COR-L47 (cell line): ENCODE measurements at regions not wholly inside any gene's neighbourhood (a gene's known extent, or its start where the extent isn't known, plus 50 kb on each side); places are given as distances from the start of the nearest gene placed in this dataset.

Experiments
- DNase-seq: peaks from one replicate; lab custom pipeline; 2025; lab: John Stamatoyannopoulos, UW

GRCh38 chr11:112513417-112513816, 252.8 kb upstream of the PLET1 start:
- no peak for DNase-seq

GRCh38 chr11:112514011-112514740, 253.5 kb upstream of the PLET1 start:
- DNase-seq = peak; percentile 59

GRCh38 chr11:112516261-112516660, 255.6 kb upstream of the PLET1 start:
- no peak for DNase-seq

GRCh38 chr11:112516755-112517154, 256.1 kb upstream of the PLET1 start:
- DNase-seq = no peak

GRCh38 chr11:112518371-112518770, 257.7 kb upstream of the PLET1 start:
- no peak for DNase-seq

- DNase-seq = no peak
Measured at GRCh38 chr11:112519751-112520150, 259.1 kb upstream of the PLET1 start.

- no peak for DNase-seq
Measured at GRCh38 chr11:112520354-112520753, 259.7 kb upstream of the PLET1 start.

- no peak for DNase-seq
Measured at GRCh38 chr11:112522536-112522935, 261.9 kb upstream of the PLET1 start.

- no peak for DNase-seq
Measured at GRCh38 chr11:112523031-112523430, 262.4 kb upstream of the PLET1 start.

- peak; percentile 94 for DNase-seq
Measured at GRCh38 chr11:112523477-112523876, 262.8 kb upstream of the PLET1 start.

- no peak for DNase-seq
Measured at GRCh38 chr11:112523951-112524350, 263.3 kb upstream of the PLET1 start.

- peak; percentile 21 for DNase-seq
Measured at GRCh38 chr11:112524798-112525197, 264.1 kb upstream of the PLET1 start.

- DNase-seq = no peak
Measured at GRCh38 chr11:112525270-112525669, 264.6 kb upstream of the PLET1 start.

- no peak for DNase-seq
Measured at GRCh38 chr11:112525844-112526590, 265.4 kb upstream of the PLET1 start.

- DNase-seq = no peak
Measured at GRCh38 chr11:112526699-112527416, 266.2 kb upstream of the PLET1 start.

- no peak for DNase-seq
Measured at GRCh38 chr11:112529071-112529470, 268.4 kb upstream of the PLET1 start.

GRCh38 chr11:112532506-112532905, 271.8 kb upstream of the PLET1 start:
- DNase-seq = no peak

GRCh38 chr11:112533682-112534081, 273.0 kb upstream of the PLET1 start:
- DNase-seq = no peak

- no peak for DNase-seq
Measured at GRCh38 chr11:112534208-112534607, 273.5 kb upstream of the PLET1 start.

GRCh38 chr11:112537026-112537425, 276.4 kb upstream of the PLET1 start:
- DNase-seq = no peak

- DNase-seq = no peak
Measured at GRCh38 chr11:112537846-112538330, 277.2 kb upstream of the PLET1 start.

GRCh38 chr11:112538534-112539280, 278.0 kb upstream of the PLET1 start:
- DNase-seq = no peak
